Brain pericyte (primary cell): ENCODE measurements at regions not wholly inside any gene's neighbourhood (a gene's known extent, or its start where the extent isn't known, plus 50 kb on each side); places are given as distances from the start of the nearest gene placed in this dataset.

Source experiments
- DNase-seq: peaks from one replicate; pipeline ENCODE4 v3.0.0-alpha.2; 2012; ENCODE audit warnings: low read depth, low spot score

GRCh38 chr9:16954040-16954439 is 83.6 kb upstream of the BNC2 start:
- DNase-seq: no peak

GRCh38 chr9:16951502-16951901 is 81.0 kb upstream of the BNC2 start:
- DNase-seq: no peak

DNA sequence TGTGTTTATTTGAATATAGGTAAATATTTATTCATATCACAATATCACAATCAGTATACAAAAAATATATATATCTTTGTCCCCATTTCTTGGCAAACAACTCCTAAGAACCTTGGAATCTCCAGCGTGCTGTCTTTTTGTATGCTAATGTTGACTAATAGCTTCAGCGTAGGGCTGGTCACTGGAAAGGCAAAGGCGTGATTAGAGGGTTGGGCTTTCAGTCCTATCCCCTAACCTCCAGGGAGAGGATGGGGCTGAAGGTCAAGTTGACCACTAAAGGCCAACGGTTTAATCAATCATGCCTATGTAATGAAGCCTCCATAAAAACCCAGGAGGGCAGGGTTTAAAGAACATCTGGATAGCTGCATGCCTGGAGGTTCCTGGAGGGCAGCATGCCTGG is 79.6 kb upstream of the BNC2 start:
- DNase-seq: no peak

DNA sequence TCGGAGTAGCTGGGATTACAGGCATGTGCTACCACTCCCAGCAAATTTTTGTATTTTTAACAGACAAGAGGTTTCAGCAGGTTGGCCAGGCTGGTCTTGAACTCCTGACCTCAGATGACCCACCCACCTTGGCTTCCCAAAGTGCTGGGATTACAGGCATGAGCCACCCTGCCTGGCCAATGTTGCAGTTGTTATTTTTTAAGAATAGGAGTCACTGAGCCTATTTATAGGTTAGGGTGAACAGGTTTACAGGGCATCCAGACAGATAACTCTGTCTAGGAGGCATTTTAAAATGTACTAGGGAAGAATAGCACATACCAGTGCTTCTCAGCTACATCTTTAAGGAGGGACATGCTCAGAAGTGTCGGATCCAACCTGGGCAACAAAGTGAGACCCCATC is 60.1 kb upstream of the BNC2 start:
- DNase-seq: no peak

GRCh38 chr9:16928179-16928945 is 57.9 kb upstream of the BNC2 start:
- DNase-seq: no peak

GRCh38 chr9:16925426-16925825 is 55.0 kb upstream of the BNC2 start:
- DNase-seq: no peak

DNA sequence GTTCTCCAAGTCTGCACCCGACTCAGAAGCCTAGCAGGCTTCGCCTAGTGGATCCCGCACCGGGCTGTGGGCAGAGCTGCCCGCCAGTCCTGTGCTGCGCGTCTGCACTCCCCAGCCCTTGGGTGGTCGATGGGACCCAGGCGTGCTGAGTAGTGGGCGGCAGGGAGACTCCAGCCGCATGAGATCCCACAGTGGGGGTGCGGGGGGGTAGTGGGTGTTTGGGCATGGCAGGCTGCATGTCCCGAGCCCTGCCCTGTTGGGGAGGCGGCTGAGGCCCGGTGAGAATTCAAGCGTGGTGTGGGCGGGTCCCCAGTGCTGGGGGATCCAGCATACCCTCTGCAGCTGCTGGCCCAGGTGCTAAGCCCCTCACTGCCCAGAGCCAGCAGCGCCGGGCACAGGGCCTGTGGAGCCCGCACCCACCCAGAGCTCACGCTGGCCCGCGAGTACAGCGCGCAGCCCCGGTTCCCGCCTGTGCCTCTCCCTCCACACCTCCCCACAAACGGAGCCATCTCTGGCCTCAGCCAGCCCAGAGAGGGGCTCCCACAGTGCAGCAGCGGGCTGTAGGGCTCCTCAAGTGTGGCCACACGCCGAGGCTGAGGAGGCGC is 53.9 kb upstream of the BNC2 start:
- DNase-seq: no peak

DNA sequence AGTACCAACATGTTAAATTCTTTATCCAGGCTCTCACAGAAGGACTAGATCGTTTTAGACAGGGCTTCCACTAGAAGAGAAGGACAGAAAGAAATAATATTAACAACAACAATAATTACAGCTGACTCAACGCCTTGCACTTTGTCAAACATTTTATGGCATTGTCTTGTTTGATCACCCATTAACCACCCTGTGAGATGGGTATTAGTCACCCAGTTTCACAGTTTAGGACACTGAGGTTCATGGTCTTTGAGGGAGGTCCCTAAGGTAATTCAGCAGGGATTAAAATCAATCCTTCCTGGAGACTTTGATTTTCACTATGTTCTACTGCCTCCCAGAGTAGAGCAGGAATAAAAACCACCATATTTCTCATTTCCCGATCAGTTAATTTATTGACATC is 51.4 kb upstream of the BNC2 start:
- DNase-seq: no peak
